Breast epithelium (tissue), 3 donors: ENCODE measurements at regions not wholly inside any gene's neighbourhood (a gene's known extent, or its start where the extent isn't known, plus 50 kb on each side); places are given as distances from the start of the nearest gene placed in this dataset.

Experiments
- CTCF ChIP-seq, 3 donors: fragments of 450-650 bp; IDR thresholded peaks; one replicate each; pipeline ENCODE4 v1.5.1; 2016 to 2017; ENCODE audit warnings: antibody characterized with exemption in 3 of 3, mild to moderate bottlenecking in 3 of 3, moderate library complexity in 3 of 3
- POLR2A ChIP-seq: fragments of 450-650 bp; IDR thresholded peaks from one replicate; pipeline ENCODE4 v1.6.1; 2016; ENCODE audit warnings: antibody characterized with exemption, mild to moderate bottlenecking, moderate library complexity
- POLR2AphosphoS5 ChIP-seq, 3 donors: sonication (generic); formaldehyde crosslinking; IDR thresholded peaks; one replicate each; pipeline ENCODE4 v1.6.1; 2017; ENCODE audit warnings: antibody characterized with exemption in 3 of 3

GRCh38 chr10:123563994-123564393 is 102.2 kb upstream of the GPR26 start:
- no peak for TF ChIP-seq POLR2AphosphoS5 (IDR thresholded peaks at IDR 0.05)
- TF ChIP-seq CTCF (IDR thresholded peaks at IDR 0.05): no peak
- TF ChIP-seq POLR2A: no peak
